GM19468 (cell line): ENCODE measurements at regions not wholly inside any gene's neighbourhood (a gene's known extent, or its start where the extent isn't known, plus 50 kb on each side); places are given as distances from the start of the nearest gene placed in this dataset.
"Not testable (repeated sequence)": the region's sequence is repeated elsewhere in the genome, so short reads cannot be mapped to it uniquely, and the experiment has no call there.

Experiments used
- ATAC-seq: cut with Tn5 transposase; IDR thresholded peaks from one replicate; pipeline ENCODE4 v1.9.1; 2021; ENCODE audit warnings: mild to moderate bottlenecking, moderate library complexity, moderate number of reproducible peaks; ENCODE audit not compliant: unreplicated experiment; ENCODE audit errors: extremely low read depth

DNA sequence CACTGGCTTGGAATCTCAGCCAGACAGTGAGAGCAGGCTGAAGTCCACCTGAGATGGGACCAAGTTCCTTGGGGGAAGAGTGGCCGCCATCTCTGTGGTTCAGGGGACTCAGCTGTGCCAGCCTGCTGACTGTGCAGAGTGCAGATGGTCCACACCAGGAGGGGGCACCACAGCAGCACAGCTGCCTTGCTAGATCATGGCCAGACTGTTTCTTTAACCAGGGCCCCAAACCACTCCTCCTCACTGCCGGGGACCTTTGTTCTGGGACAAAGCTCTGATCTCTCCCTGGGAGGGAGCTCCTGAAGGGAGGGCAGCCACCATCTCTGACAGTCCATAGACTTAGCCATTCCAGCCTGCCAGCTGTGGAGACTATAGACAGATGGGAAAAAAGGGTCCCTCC, 2189.6 kb downstream of the PCDH7 start:
- ATAC-seq = no peak

DNA sequence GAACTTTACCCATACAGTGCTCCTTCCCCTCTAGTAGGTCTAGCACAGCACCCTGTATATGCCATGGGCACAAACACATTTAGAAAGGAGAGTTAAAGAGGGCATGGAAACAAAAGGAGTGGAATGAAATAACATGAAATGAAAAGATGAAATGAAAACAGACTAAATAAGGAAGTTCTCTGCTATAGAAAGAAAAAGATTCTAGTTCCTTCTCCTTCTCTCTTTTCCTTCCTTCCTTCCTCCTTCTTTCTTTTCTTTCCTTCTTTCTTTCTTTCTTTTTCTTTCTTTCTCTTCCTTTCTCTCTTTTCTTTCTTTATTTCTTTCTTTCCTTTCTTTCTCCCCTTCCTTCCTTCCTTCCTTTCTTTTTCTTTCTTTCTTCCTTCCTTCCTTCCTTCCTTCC, 2197.4 kb downstream of the PCDH7 start:
- ATAC-seq = no peak

GRCh38 chr4:32929796-32930699, 2209.9 kb downstream of the PCDH7 start:
- no peak for ATAC-seq

- no peak for ATAC-seq
Observed at GRCh38 chr4:32930700-32931099, 2210.5 kb downstream of the PCDH7 start.

DNA sequence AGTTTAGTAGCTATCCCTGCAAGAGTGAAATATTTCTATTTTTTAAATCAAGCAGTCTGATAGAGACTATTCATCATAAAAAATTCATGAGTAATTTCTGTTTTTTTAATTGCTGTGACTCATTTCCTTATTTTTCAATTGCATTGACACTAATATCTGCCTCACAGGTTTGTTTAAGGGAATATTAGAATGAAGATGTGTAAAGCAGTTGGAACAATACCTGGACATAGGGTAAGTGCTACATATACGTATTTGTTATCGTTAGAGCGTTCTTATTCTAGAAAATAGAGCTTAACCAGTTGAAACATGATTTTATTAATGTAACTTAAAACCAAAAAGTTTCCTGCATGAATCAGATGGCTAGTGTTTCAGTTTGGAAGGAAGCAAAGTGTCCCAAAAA, 2211.3 kb downstream of the PCDH7 start:
- no peak for ATAC-seq

DNA sequence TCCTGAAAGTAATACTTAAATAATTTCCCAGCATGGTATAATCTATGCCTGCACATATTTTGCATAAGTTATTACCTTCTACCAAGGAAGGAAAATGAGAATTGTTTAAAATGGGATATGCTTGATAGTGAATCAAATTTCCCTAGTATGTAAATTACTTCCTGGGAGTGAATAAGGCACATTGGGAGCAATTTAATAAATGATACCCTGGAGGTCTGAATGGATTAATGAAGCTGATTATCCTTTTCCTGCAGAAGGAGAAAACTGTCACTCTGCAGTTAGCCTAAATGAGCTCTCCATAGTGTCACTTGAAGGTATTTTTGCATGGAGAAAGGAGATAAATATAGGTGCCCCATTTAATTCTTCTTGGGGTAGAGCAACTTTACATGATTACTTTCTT, 2212.0 kb downstream of the PCDH7 start:
- no peak for ATAC-seq

DNA sequence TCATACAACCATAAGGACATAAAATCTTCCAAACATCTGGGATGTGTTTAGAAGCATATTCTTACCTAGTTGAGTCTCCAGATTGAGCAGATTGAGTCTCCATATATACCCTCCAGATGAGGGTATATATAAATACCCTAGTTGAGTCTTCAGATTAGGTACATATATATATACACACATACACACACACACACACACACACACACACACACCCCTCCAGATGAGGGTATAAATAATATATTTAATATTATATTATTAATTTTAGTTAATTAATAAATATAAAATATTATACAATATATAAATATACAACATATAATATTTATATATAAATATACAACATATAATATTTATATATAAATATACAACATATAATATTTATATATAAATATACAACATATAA, 2219.1 kb downstream of the PCDH7 start:
- not testable (repeated sequence) for ATAC-seq

GRCh38 chr4:32950866-32951265, 2230.7 kb downstream of the PCDH7 start:
- no peak for ATAC-seq

DNA sequence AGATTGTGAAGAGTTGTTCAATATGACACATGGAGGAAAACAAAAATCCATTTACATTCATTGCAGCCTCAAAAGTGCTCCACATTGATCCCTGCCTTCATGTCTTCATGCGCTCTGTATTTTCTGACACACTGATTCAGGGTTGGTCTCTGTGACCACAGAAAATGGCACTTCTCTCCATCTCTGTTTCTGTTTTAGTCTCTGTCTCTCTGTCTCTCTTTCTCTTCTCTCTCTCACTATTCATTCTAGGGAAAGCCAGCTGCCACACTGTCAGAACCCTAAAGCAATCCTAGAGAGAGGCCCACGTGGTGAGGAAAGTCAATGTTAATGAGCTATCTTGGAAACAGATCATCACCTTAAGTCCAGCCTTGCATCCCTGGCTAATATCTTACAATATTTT, 2238.4 kb downstream of the PCDH7 start:
- ATAC-seq = no peak

GRCh38 chr4:32962100-32962499, 2241.9 kb downstream of the PCDH7 start:
- ATAC-seq = no peak

GRCh38 chr4:32985256-32985655, 2265.1 kb downstream of the PCDH7 start:
- ATAC-seq = no peak

DNA sequence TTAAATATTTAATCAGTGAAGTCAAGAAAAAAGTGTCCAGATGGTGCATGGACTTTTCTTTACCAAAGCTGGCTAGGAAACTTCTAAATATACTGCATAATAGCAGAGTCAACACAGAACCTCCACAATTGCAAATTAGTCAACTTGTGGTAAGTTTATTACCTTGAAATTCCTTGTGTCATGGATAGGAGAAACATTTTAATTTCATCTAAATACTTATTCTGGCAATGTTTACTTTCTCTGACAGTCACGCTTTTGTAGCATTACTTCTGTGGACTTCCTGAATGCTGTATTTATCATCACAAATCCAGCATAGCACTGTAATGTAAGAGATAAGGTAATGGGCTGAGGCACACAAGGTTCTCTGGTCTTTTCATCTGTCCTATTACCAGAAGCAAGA, 2266.1 kb downstream of the PCDH7 start:
- ATAC-seq = no peak

GRCh38 chr4:32987111-32987510, 2266.9 kb downstream of the PCDH7 start:
- no peak for ATAC-seq

DNA sequence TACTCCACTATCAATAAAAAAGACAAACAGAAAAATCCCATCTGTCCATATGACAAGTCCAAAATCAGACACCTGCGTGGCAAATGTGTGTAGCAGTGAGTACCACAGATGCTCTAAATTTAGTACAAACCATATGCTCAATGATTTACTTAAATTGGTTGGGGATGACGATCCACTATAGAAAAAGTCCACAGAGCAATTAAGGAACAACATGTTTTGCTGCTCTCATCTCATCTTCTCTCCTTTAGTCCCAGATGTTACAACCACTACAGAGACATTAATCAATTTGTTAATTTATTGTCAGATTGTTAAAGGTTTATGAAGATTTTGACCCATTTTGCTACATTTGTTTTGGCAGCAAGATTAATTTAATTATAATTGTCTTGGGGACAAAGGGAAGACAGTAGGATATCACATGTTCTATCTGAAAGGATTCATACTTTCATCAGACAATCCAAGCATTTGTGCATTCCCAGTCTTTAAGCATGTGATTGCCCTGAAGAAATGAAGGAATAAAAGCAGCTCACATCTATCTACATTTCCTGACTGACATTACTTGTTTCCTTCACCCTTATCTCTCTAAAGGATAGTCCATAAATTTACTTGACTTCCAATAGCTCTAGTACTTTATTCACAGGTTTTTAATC, 2268.1 kb downstream of the PCDH7 start:
- no peak for ATAC-seq

DNA sequence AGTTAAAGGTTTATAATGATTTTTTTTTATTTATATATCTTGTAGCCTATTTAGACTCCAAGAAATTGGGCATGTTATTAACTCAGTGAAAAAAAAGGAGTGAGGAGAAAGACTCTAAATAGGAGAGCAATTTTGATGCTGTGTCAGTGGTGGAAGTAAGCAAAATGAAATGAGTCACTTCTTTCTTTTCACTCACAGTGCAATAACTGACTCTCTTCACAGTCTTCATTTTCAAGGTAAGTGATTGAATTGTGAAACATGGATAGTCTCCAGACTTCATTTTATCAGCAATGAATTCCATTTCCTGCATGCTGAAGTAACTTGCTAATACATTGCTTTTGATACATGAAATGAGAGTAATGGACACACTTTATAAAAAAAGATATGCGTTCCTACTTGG, 2271.5 kb downstream of the PCDH7 start:
- ATAC-seq = no peak

DNA sequence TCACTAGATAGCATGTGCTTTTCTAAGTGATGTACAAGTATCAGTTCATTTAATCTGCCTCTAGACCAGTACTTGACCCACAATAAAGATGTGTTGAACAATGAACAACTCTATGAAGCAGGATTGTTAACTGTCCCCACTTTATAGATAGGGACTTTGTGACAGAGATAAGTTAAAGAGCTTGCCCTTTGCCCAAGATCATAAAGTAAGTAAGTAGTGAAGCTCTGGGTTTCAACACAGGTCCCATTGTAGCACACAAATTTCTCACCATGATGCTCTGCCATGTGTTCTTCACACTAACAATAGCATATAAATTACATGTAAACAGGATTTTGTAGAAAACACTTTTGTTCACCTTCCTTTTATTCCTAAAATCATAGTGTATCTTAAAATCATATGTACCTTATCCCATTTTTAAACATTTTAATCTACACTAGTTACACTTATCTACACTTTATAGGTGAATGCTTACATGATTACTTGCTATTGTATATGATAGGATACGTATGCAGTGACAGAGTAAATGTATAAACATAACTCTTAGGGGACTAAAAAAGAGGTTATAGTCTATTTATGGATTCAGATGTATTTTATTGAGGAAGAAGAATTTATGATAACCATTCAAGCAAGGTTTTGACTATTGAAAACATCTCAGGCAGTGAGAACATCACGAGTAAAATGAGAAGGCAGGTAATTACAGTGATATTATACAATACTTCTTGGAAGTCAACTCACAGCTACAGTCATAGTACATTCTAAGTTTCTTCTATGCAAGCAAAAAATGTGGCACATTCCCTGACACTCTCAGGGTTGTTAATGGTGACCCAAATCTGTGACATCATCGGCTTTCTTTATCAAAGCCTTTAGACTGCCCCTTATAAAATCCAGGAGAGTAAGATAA, 2275.1 kb downstream of the PCDH7 start:
- ATAC-seq = no peak

DNA sequence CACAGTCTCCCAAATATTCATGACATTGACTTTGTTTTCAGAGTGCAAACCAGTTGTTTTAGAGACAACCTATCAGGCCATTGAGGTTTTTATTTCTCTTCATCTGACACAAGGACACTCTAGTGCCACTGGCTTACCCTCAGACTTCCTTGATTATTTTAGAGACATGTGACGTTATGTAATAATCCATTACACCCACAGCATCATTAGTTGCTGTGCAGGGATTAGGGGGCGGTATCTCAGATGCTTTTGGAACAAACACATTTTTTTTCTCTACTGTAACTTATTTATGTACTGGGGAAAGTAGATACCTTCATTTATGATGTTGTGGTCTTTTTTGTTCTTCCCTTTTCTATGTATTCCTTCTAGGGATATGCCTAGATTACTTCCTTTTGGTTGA, 2293.1 kb downstream of the PCDH7 start:
- no peak for ATAC-seq

DNA sequence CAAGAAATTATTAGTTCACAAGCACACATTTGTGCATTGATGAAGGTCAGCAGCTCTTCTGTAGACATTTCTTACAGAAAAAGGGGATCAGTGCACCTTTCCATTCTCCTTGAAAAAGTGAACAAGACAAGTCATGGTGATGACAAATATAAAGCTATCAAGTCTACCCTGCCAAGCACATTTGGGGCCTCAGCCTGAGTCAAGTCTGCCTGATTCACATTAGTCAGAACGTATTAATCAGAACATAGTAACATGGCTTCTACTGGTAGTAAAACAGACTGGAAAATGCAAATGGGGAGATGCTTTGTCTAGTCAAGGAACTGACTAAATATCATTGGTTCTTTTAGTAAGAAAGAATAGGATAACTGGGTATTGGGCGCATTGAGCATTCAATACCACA, 2305.1 kb downstream of the PCDH7 start:
- no peak for ATAC-seq

- no peak for ATAC-seq
Observed at GRCh38 chr4:33029976-33030375, 2309.8 kb downstream of the PCDH7 start.

GRCh38 chr4:33031328-33031727, 2311.2 kb downstream of the PCDH7 start:
- no peak for ATAC-seq

- no peak for ATAC-seq
Observed at GRCh38 chr4:33037464-33037863, 2317.3 kb downstream of the PCDH7 start.
